Ovary (tissue), 3 donors: ENCODE measurements at regions not wholly inside any gene's neighbourhood (a gene's known extent, or its start where the extent isn't known, plus 50 kb on each side); places are given as distances from the start of the nearest gene placed in this dataset.

Source experiments
- EP300 ChIP-seq: sonication (generic); formaldehyde crosslinking; IDR thresholded peaks from one replicate; pipeline ENCODE4 v1.6.1; 2017; ENCODE audit warnings: antibody characterized with exemption
- POLR2A ChIP-seq: fragments of 450-650 bp; IDR thresholded peaks from one replicate; pipeline ENCODE4 v1.6.1; 2017; ENCODE audit warnings: antibody characterized with exemption, mild to moderate bottlenecking, moderate library complexity
- TF ChIP-seq, protein P1 (sequence below), 3 donors: fragments of 450-650 bp in 2 of 3; fragments of 200-600 bp in 1 of 3; IDR thresholded peaks; one replicate each; pipeline versions ENCODE4 v1.5.1 to v1.8.0; 2016 to 2022; ENCODE audit warnings: antibody characterized with exemption in 3 of 3, mild to moderate bottlenecking in 1 of 3
- donor health status: DM: no; HTN: no; CAD: no.

- TF ChIP-seq, protein P1, sequence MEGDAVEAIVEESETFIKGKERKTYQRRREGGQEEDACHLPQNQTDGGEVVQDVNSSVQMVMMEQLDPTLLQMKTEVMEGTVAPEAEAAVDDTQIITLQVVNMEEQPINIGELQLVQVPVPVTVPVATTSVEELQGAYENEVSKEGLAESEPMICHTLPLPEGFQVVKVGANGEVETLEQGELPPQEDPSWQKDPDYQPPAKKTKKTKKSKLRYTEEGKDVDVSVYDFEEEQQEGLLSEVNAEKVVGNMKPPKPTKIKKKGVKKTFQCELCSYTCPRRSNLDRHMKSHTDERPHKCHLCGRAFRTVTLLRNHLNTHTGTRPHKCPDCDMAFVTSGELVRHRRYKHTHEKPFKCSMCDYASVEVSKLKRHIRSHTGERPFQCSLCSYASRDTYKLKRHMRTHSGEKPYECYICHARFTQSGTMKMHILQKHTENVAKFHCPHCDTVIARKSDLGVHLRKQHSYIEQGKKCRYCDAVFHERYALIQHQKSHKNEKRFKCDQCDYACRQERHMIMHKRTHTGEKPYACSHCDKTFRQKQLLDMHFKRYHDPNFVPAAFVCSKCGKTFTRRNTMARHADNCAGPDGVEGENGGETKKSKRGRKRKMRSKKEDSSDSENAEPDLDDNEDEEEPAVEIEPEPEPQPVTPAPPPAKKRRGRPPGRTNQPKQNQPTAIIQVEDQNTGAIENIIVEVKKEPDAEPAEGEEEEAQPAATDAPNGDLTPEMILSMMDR (IDR thresholded peaks at IDR 0.05): no peak
- TF ChIP-seq POLR2A (no peak), EP300 (no peak)
Measured at GRCh38 chrX:9330249-9330982, 134.4 kb upstream of the TBL1X start.
